ENCODE measurements at regions not wholly inside any gene's neighbourhood (a gene's known extent, or its start where the extent isn't known, plus 50 kb on each side); places are given as distances from the start of the nearest gene placed in this dataset.

DNA sequence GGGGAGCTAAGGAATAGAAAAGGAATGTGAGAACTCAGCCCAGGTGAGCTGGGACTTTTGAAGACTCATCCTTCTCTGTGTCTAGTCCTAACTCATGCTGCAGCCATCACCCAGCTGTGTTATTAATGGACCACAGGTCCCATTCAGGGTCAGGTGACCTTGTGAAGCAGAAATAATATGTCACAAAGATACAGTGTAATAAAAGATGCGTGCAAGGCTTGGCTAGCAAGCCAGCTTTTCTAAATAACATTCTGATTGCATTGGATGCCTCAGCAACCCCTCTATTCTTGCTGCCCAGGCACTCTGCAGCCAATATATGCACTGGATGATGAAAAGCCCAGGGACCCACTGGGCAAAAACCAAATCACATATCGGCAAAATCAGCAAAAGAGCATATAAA, 393.1 kb upstream of the PIK3C3 start (continued):
- no peak for TF ChIP-seq JUNB (IDR thresholded peaks at IDR 0.05; ENCODE audit: unreplicated experiment)
- no peak for TF ChIP-seq EZH2phosphoT487 (IDR thresholded peaks at IDR 0.05; ENCODE audit: unreplicated experiment)
- TF ChIP-seq POLR2AphosphoS5 (IDR thresholded peaks at IDR 0.05; ENCODE audit: low read depth): no peak
- TF ChIP-seq, protein P1, sequence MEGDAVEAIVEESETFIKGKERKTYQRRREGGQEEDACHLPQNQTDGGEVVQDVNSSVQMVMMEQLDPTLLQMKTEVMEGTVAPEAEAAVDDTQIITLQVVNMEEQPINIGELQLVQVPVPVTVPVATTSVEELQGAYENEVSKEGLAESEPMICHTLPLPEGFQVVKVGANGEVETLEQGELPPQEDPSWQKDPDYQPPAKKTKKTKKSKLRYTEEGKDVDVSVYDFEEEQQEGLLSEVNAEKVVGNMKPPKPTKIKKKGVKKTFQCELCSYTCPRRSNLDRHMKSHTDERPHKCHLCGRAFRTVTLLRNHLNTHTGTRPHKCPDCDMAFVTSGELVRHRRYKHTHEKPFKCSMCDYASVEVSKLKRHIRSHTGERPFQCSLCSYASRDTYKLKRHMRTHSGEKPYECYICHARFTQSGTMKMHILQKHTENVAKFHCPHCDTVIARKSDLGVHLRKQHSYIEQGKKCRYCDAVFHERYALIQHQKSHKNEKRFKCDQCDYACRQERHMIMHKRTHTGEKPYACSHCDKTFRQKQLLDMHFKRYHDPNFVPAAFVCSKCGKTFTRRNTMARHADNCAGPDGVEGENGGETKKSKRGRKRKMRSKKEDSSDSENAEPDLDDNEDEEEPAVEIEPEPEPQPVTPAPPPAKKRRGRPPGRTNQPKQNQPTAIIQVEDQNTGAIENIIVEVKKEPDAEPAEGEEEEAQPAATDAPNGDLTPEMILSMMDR (conservative IDR thresholded peaks at IDR 0.05; ENCODE audit: low read depth in 2 of 2): no peak
- no peak for TF ChIP-seq STAT1 (IDR thresholded peaks at IDR 0.05; ENCODE audit: unreplicated experiment)
- TF ChIP-seq, protein P2, sequence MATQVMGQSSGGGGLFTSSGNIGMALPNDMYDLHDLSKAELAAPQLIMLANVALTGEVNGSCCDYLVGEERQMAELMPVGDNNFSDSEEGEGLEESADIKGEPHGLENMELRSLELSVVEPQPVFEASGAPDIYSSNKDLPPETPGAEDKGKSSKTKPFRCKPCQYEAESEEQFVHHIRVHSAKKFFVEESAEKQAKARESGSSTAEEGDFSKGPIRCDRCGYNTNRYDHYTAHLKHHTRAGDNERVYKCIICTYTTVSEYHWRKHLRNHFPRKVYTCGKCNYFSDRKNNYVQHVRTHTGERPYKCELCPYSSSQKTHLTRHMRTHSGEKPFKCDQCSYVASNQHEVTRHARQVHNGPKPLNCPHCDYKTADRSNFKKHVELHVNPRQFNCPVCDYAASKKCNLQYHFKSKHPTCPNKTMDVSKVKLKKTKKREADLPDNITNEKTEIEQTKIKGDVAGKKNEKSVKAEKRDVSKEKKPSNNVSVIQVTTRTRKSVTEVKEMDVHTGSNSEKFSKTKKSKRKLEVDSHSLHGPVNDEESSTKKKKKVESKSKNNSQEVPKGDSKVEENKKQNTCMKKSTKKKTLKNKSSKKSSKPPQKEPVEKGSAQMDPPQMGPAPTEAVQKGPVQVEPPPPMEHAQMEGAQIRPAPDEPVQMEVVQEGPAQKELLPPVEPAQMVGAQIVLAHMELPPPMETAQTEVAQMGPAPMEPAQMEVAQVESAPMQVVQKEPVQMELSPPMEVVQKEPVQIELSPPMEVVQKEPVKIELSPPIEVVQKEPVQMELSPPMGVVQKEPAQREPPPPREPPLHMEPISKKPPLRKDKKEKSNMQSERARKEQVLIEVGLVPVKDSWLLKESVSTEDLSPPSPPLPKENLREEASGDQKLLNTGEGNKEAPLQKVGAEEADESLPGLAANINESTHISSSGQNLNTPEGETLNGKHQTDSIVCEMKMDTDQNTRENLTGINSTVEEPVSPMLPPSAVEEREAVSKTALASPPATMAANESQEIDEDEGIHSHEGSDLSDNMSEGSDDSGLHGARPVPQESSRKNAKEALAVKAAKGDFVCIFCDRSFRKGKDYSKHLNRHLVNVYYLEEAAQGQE (IDR thresholded peaks at IDR 0.05; ENCODE audit: unreplicated experiment): no peak
- TF ChIP-seq CREB1 (CRISPR knock-in tag; IDR thresholded peaks at IDR 0.05; ENCODE audit: low read depth): no peak
- no peak for TF ChIP-seq ZNF331 (CRISPR knock-in tag; IDR thresholded peaks at IDR 0.05; ENCODE audit: low read depth)

DNA sequence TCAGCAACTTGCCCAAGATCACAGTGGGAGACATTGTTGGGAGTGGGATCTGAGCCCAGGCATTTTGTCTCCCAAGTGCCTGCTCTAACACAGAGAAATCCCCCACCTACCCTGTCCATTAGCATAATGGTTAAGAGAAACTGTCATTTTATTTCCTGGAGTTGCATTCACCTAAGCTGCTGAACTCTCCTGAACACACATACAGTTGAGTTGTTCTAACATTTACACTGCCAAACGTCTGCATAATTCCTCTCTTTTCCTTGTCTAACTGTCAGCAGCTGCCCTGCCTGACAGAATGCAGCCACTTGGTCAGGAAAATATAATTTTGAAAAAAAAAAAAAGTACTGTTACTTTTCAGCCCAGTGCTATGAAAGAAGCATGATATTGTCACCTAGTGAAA, 396.3 kb upstream of the PIK3C3 start:
- H3K79me2 ChIP-seq (replicated peaks; ENCODE audit: insufficient read depth): no peaks in the 10 kb centered on the region
- no peaks in the 10 kb centered on the region for H3K36me3 ChIP-seq (ENCODE audit: insufficient read depth)
- Mint-ChIP-seq H3K4me3 (no peak overlapping the region), H3K27me3 (ENCODE audit: insufficient read depth, low read depth, poor library complexity) (no peaks in the 10 kb centered on the region), H3K9me3 (no peaks in the 10 kb centered on the region), H3K27ac (no peak overlapping the region), H3K4me1 (peaks cover 6% of the 10 kb centered on the region; the same call in 1 of the 3 replicates), H3K36me3 (ENCODE audit: low read depth) (no peaks in the 10 kb centered on the region)
- H3F3A ChIP-seq (replicated peaks; ENCODE audit: low read depth): no peaks in the 10 kb centered on the region
- H2AFZ ChIP-seq: no peak overlapping the region
- no peaks in the 10 kb centered on the region for H3K9me2 ChIP-seq (ENCODE audit: insufficient read depth)
- no peak overlapping the region for H3K27ac ChIP-seq (ENCODE audit: low read depth)
- no peaks in the 10 kb centered on the region; the same call in 1 of the 2 replicates for H4K20me1 ChIP-seq (replicated peaks; ENCODE audit: insufficient read depth)
- H3K4me3 ChIP-seq: no peak overlapping the region
- no peaks in the 10 kb centered on the region for H3K27me3 ChIP-seq (ENCODE audit: insufficient read depth)
- ATAC-seq: no peak
- DNase-seq (ENCODE audit: low spot score): no peak
- no peaks in the 10 kb centered on the region for H3K4me1 ChIP-seq (ENCODE audit: insufficient read depth)
- H3K4me2 ChIP-seq: no peak overlapping the region
- TF ChIP-seq, protein P3, sequence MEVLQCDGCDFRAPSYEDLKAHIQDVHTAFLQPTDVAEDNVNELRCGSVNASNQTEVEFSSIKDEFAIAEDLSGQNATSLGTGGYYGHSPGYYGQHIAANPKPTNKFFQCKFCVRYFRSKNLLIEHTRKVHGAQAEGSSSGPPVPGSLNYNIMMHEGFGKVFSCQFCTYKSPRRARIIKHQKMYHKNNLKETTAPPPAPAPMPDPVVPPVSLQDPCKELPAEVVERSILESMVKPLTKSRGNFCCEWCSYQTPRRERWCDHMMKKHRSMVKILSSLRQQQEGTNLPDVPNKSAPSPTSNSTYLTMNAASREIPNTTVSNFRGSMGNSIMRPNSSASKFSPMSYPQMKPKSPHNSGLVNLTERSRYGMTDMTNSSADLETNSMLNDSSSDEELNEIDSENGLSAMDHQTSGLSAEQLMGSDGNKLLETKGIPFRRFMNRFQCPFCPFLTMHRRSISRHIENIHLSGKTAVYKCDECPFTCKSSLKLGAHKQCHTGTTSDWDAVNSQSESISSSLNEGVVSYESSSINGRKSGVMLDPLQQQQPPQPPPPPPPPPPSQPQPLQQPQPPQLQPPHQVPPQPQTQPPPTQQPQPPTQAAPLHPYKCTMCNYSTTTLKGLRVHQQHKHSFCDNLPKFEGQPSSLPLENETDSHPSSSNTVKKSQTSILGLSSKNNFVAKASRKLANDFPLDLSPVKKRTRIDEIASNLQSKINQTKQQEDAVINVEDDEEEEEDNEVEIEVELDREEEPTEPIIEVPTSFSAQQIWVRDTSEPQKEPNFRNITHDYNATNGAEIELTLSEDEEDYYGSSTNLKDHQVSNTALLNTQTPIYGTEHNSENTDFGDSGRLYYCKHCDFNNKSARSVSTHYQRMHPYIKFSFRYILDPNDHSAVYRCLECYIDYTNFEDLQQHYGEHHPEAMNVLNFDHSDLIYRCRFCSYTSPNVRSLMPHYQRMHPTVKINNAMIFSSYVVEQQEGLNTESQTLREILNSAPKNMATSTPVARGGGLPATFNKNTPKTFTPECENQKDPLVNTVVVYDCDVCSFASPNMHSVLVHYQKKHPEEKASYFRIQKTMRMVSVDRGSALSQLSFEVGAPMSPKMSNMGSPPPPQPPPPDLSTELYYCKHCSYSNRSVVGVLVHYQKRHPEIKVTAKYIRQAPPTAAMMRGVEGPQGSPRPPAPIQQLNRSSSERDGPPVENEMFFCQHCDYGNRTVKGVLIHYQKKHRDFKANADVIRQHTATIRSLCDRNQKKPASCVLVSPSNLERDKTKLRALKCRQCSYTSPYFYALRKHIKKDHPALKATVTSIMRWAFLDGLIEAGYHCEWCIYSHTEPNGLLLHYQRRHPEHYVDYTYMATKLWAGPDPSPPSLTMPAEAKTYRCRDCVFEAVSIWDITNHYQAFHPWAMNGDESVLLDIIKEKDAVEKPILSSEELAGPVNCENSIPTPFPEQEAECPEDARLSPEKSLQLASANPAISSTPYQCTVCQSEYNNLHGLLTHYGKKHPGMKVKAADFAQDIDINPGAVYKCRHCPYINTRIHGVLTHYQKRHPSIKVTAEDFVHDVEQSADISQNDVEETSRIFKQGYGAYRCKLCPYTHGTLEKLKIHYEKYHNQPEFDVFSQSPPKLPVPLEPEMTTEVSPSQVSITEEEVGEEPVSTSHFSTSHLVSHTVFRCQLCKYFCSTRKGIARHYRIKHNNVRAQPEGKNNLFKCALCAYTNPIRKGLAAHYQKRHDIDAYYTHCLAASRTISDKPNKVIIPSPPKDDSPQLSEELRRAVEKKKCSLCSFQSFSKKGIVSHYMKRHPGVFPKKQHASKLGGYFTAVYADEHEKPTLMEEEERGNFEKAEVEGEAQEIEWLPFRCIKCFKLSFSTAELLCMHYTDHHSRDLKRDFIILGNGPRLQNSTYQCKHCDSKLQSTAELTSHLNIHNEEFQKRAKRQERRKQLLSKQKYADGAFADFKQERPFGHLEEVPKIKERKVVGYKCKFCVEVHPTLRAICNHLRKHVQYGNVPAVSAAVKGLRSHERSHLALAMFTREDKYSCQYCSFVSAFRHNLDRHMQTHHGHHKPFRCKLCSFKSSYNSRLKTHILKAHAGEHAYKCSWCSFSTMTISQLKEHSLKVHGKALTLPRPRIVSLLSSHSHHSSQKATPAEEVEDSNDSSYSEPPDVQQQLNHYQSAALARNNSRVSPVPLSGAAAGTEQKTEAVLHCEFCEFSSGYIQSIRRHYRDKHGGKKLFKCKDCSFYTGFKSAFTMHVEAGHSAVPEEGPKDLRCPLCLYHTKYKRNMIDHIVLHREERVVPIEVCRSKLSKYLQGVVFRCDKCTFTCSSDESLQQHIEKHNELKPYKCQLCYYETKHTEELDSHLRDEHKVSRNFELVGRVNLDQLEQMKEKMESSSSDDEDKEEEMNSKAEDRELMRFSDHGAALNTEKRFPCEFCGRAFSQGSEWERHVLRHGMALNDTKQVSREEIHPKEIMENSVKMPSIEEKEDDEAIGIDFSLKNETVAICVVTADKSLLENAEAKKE (CRISPR knock-in tag; IDR thresholded peaks at IDR 0.05): no peak
- TF ChIP-seq ZNF114 (CRISPR knock-in tag; IDR thresholded peaks at IDR 0.05) (no peak), CREB1 (CRISPR knock-in tag; IDR thresholded peaks at IDR 0.05; ENCODE audit: low read depth) (no peak), EZH2 (IDR thresholded peaks at IDR 0.05; ENCODE audit: low read depth, unreplicated experiment) (no peak)
- TF ChIP-seq, protein P1 (conservative IDR thresholded peaks at IDR 0.05; ENCODE audit: low read depth in 2 of 2): no peak

Measured in GM23338 (cell line).